Natural killer cell (primary cell): ENCODE measurements at regions not wholly inside any gene's neighbourhood (a gene's known extent, or its start where the extent isn't known, plus 50 kb on each side); places are given as distances from the start of the nearest gene placed in this dataset.

Experiments used
- ATAC-seq, 3 donors: fragments of 150-1000 bp in 2 of 3; fragments of 200-7000 bp in 1 of 3; cut with Tn5 transposase; 1 replicate in 1 of 3; 2 replicates in 2 of 3; pipeline ENCODE4 v1.10.0; 2021; ENCODE audit warnings: mild to moderate bottlenecking in 2 of 3, moderate library complexity in 2 of 3
- DNase-seq, 2 donors: peaks; one replicate each; pipeline versions ENCODE4 v3.0.0 to v3.0.0-alpha.2; 2013 to 2021; ENCODE audit warnings: mixed read lengths in 1 of 2
- H3K27ac ChIP-seq: one replicate; pipeline ENCODE4 v1.5.1; 2013; ENCODE audit warnings: mild to moderate bottlenecking, low read length
- H3K27me3 ChIP-seq: one replicate; pipeline ENCODE4 v1.6.1; 2013; ENCODE audit warnings: low read length; ENCODE audit not compliant: control insufficient read depth, insufficient read depth
- H3K36me3 ChIP-seq: one replicate; pipeline ENCODE4 v1.6.1; 2013; ENCODE audit warnings: low read length; ENCODE audit not compliant: control insufficient read depth, insufficient read depth
- H3K4me1 ChIP-seq: one replicate; pipeline ENCODE4 v1.6.1; 2013; ENCODE audit warnings: low read length; ENCODE audit not compliant: control insufficient read depth, insufficient read depth
- H3K4me3 ChIP-seq: one replicate; pipeline ENCODE4 v1.5.1; 2013; ENCODE audit warnings: low read length
- H3K9me3 ChIP-seq: one replicate; pipeline ENCODE4 v1.6.1; 2013; ENCODE audit warnings: low read length; ENCODE audit not compliant: control insufficient read depth, insufficient read depth
- H3K27ac Mint-ChIP-seq, 2 donors: one replicate each; pipeline ENCODE4 v1.8.0; 2022; ENCODE audit warnings: mild to moderate bottlenecking in 2 of 2, mixed read lengths in 2 of 2, moderate library complexity in 1 of 2
- H3K27me3 Mint-ChIP-seq, 2 donors: one replicate each; pipeline ENCODE4 v1.8.0; 2022; ENCODE audit warnings: low read depth in 2 of 2, mixed read lengths in 2 of 2
- H3K36me3 Mint-ChIP-seq: one replicate; pipeline ENCODE4 v1.8.0; 2022; ENCODE audit warnings: mixed read lengths
- H3K4me1 Mint-ChIP-seq, 2 donors: one replicate each; pipeline ENCODE4 v1.8.0; 2022; ENCODE audit warnings: mixed read lengths in 2 of 2
- H3K4me3 Mint-ChIP-seq: one replicate; pipeline ENCODE4 v1.8.0; 2022; ENCODE audit warnings: mild to moderate bottlenecking, moderate library complexity, mixed read lengths
- H3K9me3 Mint-ChIP-seq, 2 donors: one replicate each; pipeline ENCODE4 v1.8.0; 2022; ENCODE audit warnings: mixed read lengths in 2 of 2
- CTCF ChIP-seq: fragments of 200-600 bp; IDR thresholded peaks from one replicate; pipeline ENCODE4 v1.8.0; 2022; ENCODE audit warnings: antibody characterized with exemption
- WGBS: methylation state at CpG from one replicate; pipeline ENCODE4 v1.1.7; 2013; ENCODE audit warnings: missing lambda C conversion rate; ENCODE audit not compliant: insufficient coverage; 5-methylcytosine and 5-hydroxymethylcytosine counted together
- intact Hi-C: fragments of 100-400 bp; cut with micrococcal nuclease; formaldehyde crosslinking; loops from one replicate; pipeline ENCODE4 v1.14.2; 2022

GRCh38 chr1:5643360-5644107 is 348.7 kb downstream of the NPHP4 start:
- no peak overlapping the region for H3K4me3 ChIP-seq
- ATAC-seq: no peak
- no peak for DNase-seq
- Mint-ChIP-seq H3K4me3 (no peak overlapping the region), H3K27me3 (peaks cover 15 to 16% of the 10 kb centered on the region in 2 donors), H3K27ac (no peak overlapping the region), H3K36me3 (no peaks in the 10 kb centered on the region), H3K4me1 (no peaks in the 10 kb centered on the region), H3K9me3 (no peaks in the 10 kb centered on the region)
- H3K36me3 ChIP-seq: no peaks in the 10 kb centered on the region
- H3K27me3 ChIP-seq: no peaks in the 10 kb centered on the region
- peaks cover 6% of the 10 kb centered on the region for H3K9me3 ChIP-seq
- no peak for TF ChIP-seq CTCF
- intact Hi-C loops: no loop called here
- no peaks in the 10 kb centered on the region for H3K4me1 ChIP-seq
- no peak overlapping the region for H3K27ac ChIP-seq
- 84% methylated on average over 15 of the region's 15 CpGs for WGBS

GRCh38 chr1:5640845-5641244 is 351.4 kb downstream of the NPHP4 start:
- intact Hi-C loops: no loop called here
- no peak for TF ChIP-seq CTCF
- H3K27ac Mint-ChIP-seq: no peak overlapping the region
- ATAC-seq (no peak), DNase-seq (peak in 1 of 2 donors; percentile 40)
- no peak overlapping the region for H3K4me3 Mint-ChIP-seq
- H3K4me3 ChIP-seq: no peak overlapping the region
- WGBS: 43% methylated on average over 6 of the region's 6 CpGs
- no peaks in the 10 kb centered on the region for H3K36me3 Mint-ChIP-seq
- H3K9me3 ChIP-seq: peaks cover 6% of the 10 kb centered on the region
- no peaks in the 10 kb centered on the region for H3K4me1 ChIP-seq
- H3K4me1 Mint-ChIP-seq: no peaks in the 10 kb centered on the region
- no peaks in the 10 kb centered on the region for H3K27me3 ChIP-seq
- peaks cover 0 to 3% of the 10 kb centered on the region in 2 donors for H3K9me3 Mint-ChIP-seq
- no peaks in the 10 kb centered on the region for H3K36me3 ChIP-seq
- H3K27ac ChIP-seq: no peak overlapping the region
- H3K27me3 Mint-ChIP-seq: peaks cover 17 to 23% of the 10 kb centered on the region in 2 donors

GRCh38 chr1:5639106-5639722 is 353.0 kb downstream of the NPHP4 start:
- Histone ChIP-seq H3K4me1 (no peaks in the 10 kb centered on the region), H3K9me3 (no peaks in the 10 kb centered on the region), H3K27me3 (no peaks in the 10 kb centered on the region), H3K36me3 (no peaks in the 10 kb centered on the region), H3K27ac (no peak overlapping the region), H3K4me3 (no peak overlapping the region)
- intact Hi-C loops: no loop called here
- DNase-seq: no peak
- WGBS: 60% methylated on average over 5 of the region's 5 CpGs
- Mint-ChIP-seq H3K9me3 (peaks cover 0 to 3% of the 10 kb centered on the region in 2 donors), H3K4me3 (no peak overlapping the region), H3K4me1 (no peaks in the 10 kb centered on the region), H3K36me3 (no peaks in the 10 kb centered on the region), H3K27ac (no peak overlapping the region), H3K27me3 (peaks cover 17 to 23% of the 10 kb centered on the region in 2 donors)
- no peak for ATAC-seq
- no peak for TF ChIP-seq CTCF
